ENCODE measurements at regions not wholly inside any gene's neighbourhood (a gene's known extent, or its start where the extent isn't known, plus 50 kb on each side); places are given as distances from the start of the nearest gene placed in this dataset.
"Not testable (repeated sequence)": the region's sequence is repeated elsewhere in the genome, so short reads cannot be mapped to it uniquely, and the experiment has no call there.

DNA sequence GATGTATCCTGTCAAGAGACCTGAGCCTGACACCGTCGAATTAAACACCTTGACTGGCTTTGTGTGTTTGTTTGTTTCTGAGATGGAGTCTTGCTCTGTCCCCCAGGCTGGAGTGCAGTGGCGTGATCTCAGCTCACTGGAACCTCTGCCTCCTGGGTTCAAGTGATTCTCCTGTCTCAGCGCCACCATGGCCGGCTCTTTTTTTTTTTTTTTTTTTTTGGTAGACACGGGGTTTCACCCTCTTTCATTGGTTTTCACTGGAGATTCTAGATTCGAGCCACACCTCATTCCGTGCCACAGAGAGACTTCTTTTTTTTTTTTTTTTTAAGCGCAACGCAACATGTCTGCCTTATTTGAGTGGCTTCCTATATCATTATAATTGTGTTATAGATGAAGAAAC, 2054.7 kb upstream of the TPTE start:
- WGBS, 5 donors = 82 to 87% (median 83%) methylated on average over 2 to 5 of the region's 10 CpGs; no CpG with 5 or more reads in 2 of the 5 donors
- DNase-seq; H3K4me1 ChIP-seq; H3K27me3 ChIP-seq; H3K4me3 ChIP-seq; H3K9me3 ChIP-seq; intact Hi-C loops (cut with DNase I; ENCODE audit: low total_unique reads); H3K27ac ChIP-seq; H3K36me3 ChIP-seq: not testable (repeated sequence)

Small RNA genes lying in the stretch of these regions (small RNA-seq; reads per million reads assigned to genes)
- gene MIR6724-3 (0 reads per million in 4 donors), gene MIR6724-4 (0 reads per million in 4 donors), gene RF01518 (0 reads per million in 4 donors), gene RNA5-8SN2 (0 reads per million in 4 donors)
